ENCODE measurements at regions not wholly inside any gene's neighbourhood (a gene's known extent, or its start where the extent isn't known, plus 50 kb on each side); places are given as distances from the start of the nearest gene placed in this dataset.

DNA sequence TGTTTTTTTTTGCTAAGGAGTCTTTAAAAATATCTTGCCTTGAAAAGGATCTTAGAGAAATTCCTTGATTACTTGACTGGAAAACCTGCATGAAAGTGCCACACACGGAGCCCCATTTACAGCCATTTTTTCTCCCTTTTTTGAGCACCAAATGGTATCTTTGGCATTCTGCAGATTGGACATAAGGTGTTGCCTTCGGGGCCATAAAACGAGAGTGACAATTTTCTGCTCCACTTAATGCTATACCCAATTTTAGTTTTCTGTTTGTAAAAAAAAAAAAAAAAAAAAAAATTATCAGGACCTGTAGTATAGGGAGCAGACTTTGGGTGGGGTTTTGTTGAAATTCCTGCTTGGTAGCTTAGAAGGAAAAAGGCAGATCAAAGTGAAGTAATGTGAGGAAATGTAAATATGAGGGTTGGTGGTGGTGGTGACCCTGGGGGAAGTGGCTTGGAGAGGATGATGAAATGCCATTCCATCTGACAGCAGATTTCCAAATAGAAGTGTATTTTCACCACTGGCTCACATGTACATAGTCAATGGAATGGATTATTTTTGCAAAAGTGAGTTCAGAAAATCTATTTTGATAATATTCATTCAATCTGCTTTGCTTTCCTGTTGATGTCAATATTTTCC lies 212.1 kb upstream of the SOX4 start:
- ChIA-PET CTCF (no interaction called here), POLR2A (no interaction called here)
- ATAC-seq (no peak), DNase-seq (no peak)
- H3K9me3 Mint-ChIP-seq = no peaks in the 10 kb centered on the region
- no peak overlapping the region for H3K27ac Mint-ChIP-seq
- H3K4me3 Mint-ChIP-seq = no peak overlapping the region
- H3K4me1 Mint-ChIP-seq (ENCODE audit: low read depth) = no peaks in the 10 kb centered on the region
- TF ChIP-seq, protein P1, sequence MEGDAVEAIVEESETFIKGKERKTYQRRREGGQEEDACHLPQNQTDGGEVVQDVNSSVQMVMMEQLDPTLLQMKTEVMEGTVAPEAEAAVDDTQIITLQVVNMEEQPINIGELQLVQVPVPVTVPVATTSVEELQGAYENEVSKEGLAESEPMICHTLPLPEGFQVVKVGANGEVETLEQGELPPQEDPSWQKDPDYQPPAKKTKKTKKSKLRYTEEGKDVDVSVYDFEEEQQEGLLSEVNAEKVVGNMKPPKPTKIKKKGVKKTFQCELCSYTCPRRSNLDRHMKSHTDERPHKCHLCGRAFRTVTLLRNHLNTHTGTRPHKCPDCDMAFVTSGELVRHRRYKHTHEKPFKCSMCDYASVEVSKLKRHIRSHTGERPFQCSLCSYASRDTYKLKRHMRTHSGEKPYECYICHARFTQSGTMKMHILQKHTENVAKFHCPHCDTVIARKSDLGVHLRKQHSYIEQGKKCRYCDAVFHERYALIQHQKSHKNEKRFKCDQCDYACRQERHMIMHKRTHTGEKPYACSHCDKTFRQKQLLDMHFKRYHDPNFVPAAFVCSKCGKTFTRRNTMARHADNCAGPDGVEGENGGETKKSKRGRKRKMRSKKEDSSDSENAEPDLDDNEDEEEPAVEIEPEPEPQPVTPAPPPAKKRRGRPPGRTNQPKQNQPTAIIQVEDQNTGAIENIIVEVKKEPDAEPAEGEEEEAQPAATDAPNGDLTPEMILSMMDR (IDR thresholded peaks at IDR 0.05) = no peak
- no peaks in the 10 kb centered on the region for H3K36me3 Mint-ChIP-seq (ENCODE audit: low read depth)
- intact Hi-C loops (cut with micrococcal nuclease) = no loop called here
- H3K27me3 Mint-ChIP-seq = peaks cover 1% of the 10 kb centered on the region

DNA sequence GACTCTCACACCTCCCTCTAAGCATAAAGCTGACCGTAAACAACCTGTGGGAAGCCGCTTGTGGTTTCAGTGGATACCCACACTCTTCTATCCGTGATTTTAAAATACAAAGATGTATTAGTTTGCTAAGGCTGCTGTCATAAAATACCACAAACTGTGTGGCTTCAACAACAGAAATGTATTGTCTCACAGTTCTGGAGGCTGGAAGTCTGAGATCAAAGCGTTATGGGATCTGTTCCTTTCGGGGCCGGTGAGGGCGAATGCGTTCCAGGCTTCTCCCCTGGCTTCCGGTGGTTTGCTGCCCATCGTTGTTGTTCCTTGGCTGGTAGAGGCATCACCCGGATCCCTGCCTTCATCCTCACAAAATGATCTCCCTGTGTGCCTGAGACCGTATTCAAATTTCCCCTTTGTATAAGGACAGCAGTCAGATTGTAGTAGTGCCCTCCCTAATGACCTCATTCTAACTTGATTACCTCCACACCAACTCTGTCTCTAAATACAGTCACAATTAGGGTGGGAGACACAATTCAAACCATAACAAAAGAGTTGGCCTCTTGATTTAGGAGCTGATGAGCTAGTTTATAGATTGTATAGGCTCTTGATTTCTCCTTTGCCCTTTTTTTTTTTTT lies 210.6 kb upstream of the SOX4 start:
- Mint-ChIP-seq H3K27me3 (peaks cover 1% of the 10 kb centered on the region), H3K4me1 (ENCODE audit: low read depth) (no peaks in the 10 kb centered on the region), H3K36me3 (ENCODE audit: low read depth) (no peaks in the 10 kb centered on the region), H3K27ac (no peak overlapping the region), H3K4me3 (no peak overlapping the region), H3K9me3 (no peaks in the 10 kb centered on the region)
- ChIA-PET POLR2A (interaction anchor here (1.0 kb wide), 1 partner anchor 10 kb away, joined by 3 read pairs; no protein-coding TSS in a partner anchor), CTCF (no interaction called here)
- DNase-seq = no peak
- ATAC-seq = no peak
- TF ChIP-seq, protein P1 (IDR thresholded peaks at IDR 0.05) = no peak
- intact Hi-C loops (cut with micrococcal nuclease) = no loop called here

DNA sequence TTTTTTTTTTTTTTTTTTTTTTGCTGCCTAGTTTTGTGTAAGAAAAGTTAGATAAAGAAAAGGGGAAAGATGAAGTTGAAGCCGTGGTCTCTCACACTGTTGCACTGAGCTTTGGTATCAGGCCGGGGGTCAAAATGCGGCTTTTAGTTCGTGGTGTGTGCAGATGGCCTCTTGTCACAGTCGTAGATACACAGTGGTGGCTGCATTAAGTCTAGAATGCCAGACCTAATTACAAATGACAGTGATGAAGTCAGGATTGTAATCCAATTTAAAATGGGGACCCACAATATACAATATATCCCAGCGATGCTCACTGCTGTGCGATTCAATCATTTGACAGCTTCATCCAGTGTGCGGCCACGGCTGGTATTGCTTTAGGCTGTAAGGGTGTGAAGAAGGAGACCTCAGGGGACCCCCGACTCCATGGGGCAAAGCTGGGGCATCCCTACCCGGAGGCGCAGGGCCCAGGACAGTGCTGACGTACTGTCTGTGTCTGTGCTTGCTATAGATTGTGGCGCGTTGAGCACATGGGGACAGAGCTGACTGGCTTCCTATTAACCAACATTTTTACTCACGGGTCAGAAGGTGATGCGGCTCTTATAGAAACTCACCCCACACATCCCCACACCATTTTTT lies 210.0 kb upstream of the SOX4 start:
- no peaks in the 10 kb centered on the region for H3K36me3 Mint-ChIP-seq (ENCODE audit: low read depth)
- peaks cover 1% of the 10 kb centered on the region for H3K27me3 Mint-ChIP-seq
- no peak for ATAC-seq
- CTCF ChIA-PET = no interaction called here
- H3K4me1 Mint-ChIP-seq (ENCODE audit: low read depth) = no peaks in the 10 kb centered on the region
- H3K27ac Mint-ChIP-seq = no peak overlapping the region
- no peak overlapping the region for H3K4me3 Mint-ChIP-seq
- TF ChIP-seq, protein P1 (IDR thresholded peaks at IDR 0.05) = no peak
- no peak for DNase-seq
- intact Hi-C loops (cut with micrococcal nuclease) = no loop called here
- POLR2A ChIA-PET = interaction anchor here (1.0 to 1.1 kb wide), 2 partner anchors 11 to 129 kb away, joined by 3 read pairs; no protein-coding TSS in a partner anchor
- H3K9me3 Mint-ChIP-seq = no peaks in the 10 kb centered on the region

DNA sequence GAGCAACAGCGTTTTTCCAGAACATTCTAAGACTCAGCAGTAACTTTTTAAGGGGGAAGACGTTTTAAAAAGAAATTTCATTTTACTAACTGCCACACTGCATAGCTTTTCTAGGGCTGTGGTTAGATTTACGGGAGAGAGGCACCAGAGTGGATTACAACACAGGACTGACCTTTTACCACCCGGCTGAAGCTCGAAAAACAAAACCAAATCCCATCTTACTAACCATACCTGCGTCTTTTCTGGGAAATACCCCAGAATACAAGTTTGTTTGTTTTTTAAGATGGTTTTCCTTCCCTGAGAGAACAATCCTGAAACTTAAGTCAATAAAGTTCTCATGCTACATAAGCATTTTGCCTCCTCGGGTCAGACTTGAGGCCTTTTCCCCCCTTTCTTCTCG lies 209.3 kb upstream of the SOX4 start:
- H3K27me3 Mint-ChIP-seq = peaks cover 1% of the 10 kb centered on the region
- POLR2A ChIA-PET = interaction anchor here (1.0 to 1.1 kb wide), 2 partner anchors 12 to 128 kb away, joined by 3 read pairs; no protein-coding TSS in a partner anchor

More for the DNA sequence above, 209.3 kb upstream of the SOX4 start:
- CTCF ChIA-PET = no interaction called here
- intact Hi-C loops (cut with micrococcal nuclease) = no loop called here
- H3K36me3 Mint-ChIP-seq (ENCODE audit: low read depth) = no peaks in the 10 kb centered on the region
- no peak overlapping the region for H3K27ac Mint-ChIP-seq
- TF ChIP-seq, protein P1 (IDR thresholded peaks at IDR 0.05) = no peak
- no peaks in the 10 kb centered on the region for H3K9me3 Mint-ChIP-seq
- DNase-seq (no peak), ATAC-seq (no peak)
- H3K4me1 Mint-ChIP-seq (ENCODE audit: low read depth) = no peaks in the 10 kb centered on the region
- H3K4me3 Mint-ChIP-seq = no peak overlapping the region
